ENCODE measurements at regions not wholly inside any gene's neighbourhood (a gene's known extent, or its start where the extent isn't known, plus 50 kb on each side); places are given as distances from the start of the nearest gene placed in this dataset.
"Not testable (repeated sequence)": the region's sequence is repeated elsewhere in the genome, so short reads cannot be mapped to it uniquely, and the experiment has no call there.

- DNase-seq: no peak
- intact Hi-C loops (cut with DNase I): no loop called here
- ATAC-seq (ENCODE audit: poor library complexity): no peak
Measured at GRCh38 chr2:49714454-49714853, 560.1 kb upstream of the FSHR start.

- no peak for DNase-seq
- intact Hi-C loops (cut with DNase I): no loop called here
- no peak for ATAC-seq (ENCODE audit: poor library complexity)
Measured at GRCh38 chr2:49702740-49703139, 548.4 kb upstream of the FSHR start.

GRCh38 chr2:49693961-49694360 lies 539.6 kb upstream of the FSHR start:
- ATAC-seq (ENCODE audit: poor library complexity) (no peak), DNase-seq (no peak)
- intact Hi-C loops (cut with DNase I): no loop called here

- intact Hi-C loops (cut with DNase I); ATAC-seq (ENCODE audit: poor library complexity); DNase-seq: not testable (repeated sequence)
Measured at GRCh38 chr2:49692022-49692421, 537.7 kb upstream of the FSHR start.

- intact Hi-C loops (cut with DNase I): loop anchor here (10.0 kb wide), 1 partner anchor 457 kb away; no protein-coding TSS in a partner anchor
- DNase-seq: no peak
- peak; percentile 49 for ATAC-seq (ENCODE audit: poor library complexity)
Measured at GRCh38 chr2:49687918-49688317, 533.6 kb upstream of the FSHR start.

- intact Hi-C loops (cut with DNase I): loop anchor here (10.0 kb wide), 1 partner anchor 458 kb away; no protein-coding TSS in a partner anchor
- DNase-seq (no peak), ATAC-seq (ENCODE audit: poor library complexity) (no peak)
Measured at GRCh38 chr2:49686897-49687442, 532.7 kb upstream of the FSHR start.

- intact Hi-C loops (cut with DNase I): loop anchor here (10.0 kb wide), 1 partner anchor 459 kb away; no protein-coding TSS in a partner anchor
- no peak for ATAC-seq (ENCODE audit: poor library complexity)
- DNase-seq: no peak
Measured at GRCh38 chr2:49686291-49686690, 532.0 kb upstream of the FSHR start.

GRCh38 chr2:49677227-49677626 lies 522.9 kb upstream of the FSHR start:
- ATAC-seq (ENCODE audit: poor library complexity) (peak; percentile 29), DNase-seq (no peak)
- intact Hi-C loops (cut with DNase I): no loop called here

- no peak for DNase-seq
- intact Hi-C loops (cut with DNase I): no loop called here
- ATAC-seq (ENCODE audit: poor library complexity): no peak
Measured at GRCh38 chr2:49664827-49665226, 510.5 kb upstream of the FSHR start.

- intact Hi-C loops (cut with DNase I): no loop called here
- no peak for ATAC-seq (ENCODE audit: poor library complexity)
- no peak for DNase-seq
Measured at GRCh38 chr2:49661809-49662208, 507.5 kb upstream of the FSHR start.

- no peak for DNase-seq
- intact Hi-C loops (cut with DNase I): no loop called here
- ATAC-seq (ENCODE audit: poor library complexity): no peak
Measured at GRCh38 chr2:49656853-49657252, 502.5 kb upstream of the FSHR start.

- ATAC-seq (ENCODE audit: poor library complexity) (no peak), DNase-seq (no peak)
Measured at GRCh38 chr2:49643149-49643548, 488.8 kb upstream of the FSHR start.

GRCh38 chr2:49640630-49641029 lies 486.3 kb upstream of the FSHR start:
- ATAC-seq (ENCODE audit: poor library complexity): no peak
- DNase-seq: no peak
- intact Hi-C loops (cut with DNase I): no loop called here

More at GRCh38 chr2:49643149-49643548, 488.8 kb upstream of the FSHR start:
- intact Hi-C loops (cut with DNase I): no loop called here

GRCh38 chr2:49621016-49621415 lies 466.7 kb upstream of the FSHR start:
- DNase-seq: no peak
- intact Hi-C loops (cut with DNase I): loop anchor here (10.0 kb wide), 1 partner anchor 524 kb away; no protein-coding TSS in a partner anchor
- ATAC-seq (ENCODE audit: poor library complexity): no peak

- DNase-seq (no peak), ATAC-seq (ENCODE audit: poor library complexity) (no peak)
- intact Hi-C loops (cut with DNase I): loop anchor here (10.0 kb wide), 1 partner anchor 525 kb away; no protein-coding TSS in a partner anchor
Measured at GRCh38 chr2:49619804-49620203, 465.5 kb upstream of the FSHR start.

GRCh38 chr2:49618491-49618890 lies 464.2 kb upstream of the FSHR start:
- intact Hi-C loops (cut with DNase I): no loop called here
- ATAC-seq (ENCODE audit: poor library complexity): no peak
- no peak for DNase-seq

GRCh38 chr2:49616800-49617199 lies 462.5 kb upstream of the FSHR start:
- ATAC-seq (ENCODE audit: poor library complexity): peak; percentile 62
- intact Hi-C loops (cut with DNase I): no loop called here
- DNase-seq: no peak

- intact Hi-C loops (cut with DNase I); DNase-seq; ATAC-seq (ENCODE audit: poor library complexity): not testable (repeated sequence)
Measured at GRCh38 chr2:49611796-49612195, 457.5 kb upstream of the FSHR start.

GRCh38 chr2:49600524-49600923 lies 446.2 kb upstream of the FSHR start:
- DNase-seq: no peak
- ATAC-seq (ENCODE audit: poor library complexity): no peak
- intact Hi-C loops (cut with DNase I): no loop called here

GRCh38 chr2:49598231-49598630 lies 443.9 kb upstream of the FSHR start:
- no peak for DNase-seq
- intact Hi-C loops (cut with DNase I): no loop called here
- peak; percentile 56 for ATAC-seq (ENCODE audit: poor library complexity)

GRCh38 chr2:49585921-49586320 lies 431.6 kb upstream of the FSHR start:
- intact Hi-C loops (cut with DNase I): no loop called here
- ATAC-seq (ENCODE audit: poor library complexity) (no peak), DNase-seq (no peak)

Data from Right ventricle myocardium superior (tissue), 1 donor.